OCI-LY7 (cell line): ENCODE measurements at regions not wholly inside any gene's neighbourhood (a gene's known extent, or its start where the extent isn't known, plus 50 kb on each side); places are given as distances from the start of the nearest gene placed in this dataset.

Experiments
- BruUV-seq: library from RNA; stranded (reverse); fragments of 400-500 nt; replicated peaks from 2 replicates; lab custom pipeline; 2021; lab: Mats Ljungman, UMichigan
- CTCF ChIA-PET: fragments of 300-600 bp; sonication (Branson Sonifier 250); formaldehyde crosslinking; loops from one replicate; lab custom pipeline; 2022; ENCODE audit warnings: antibody characterized with exemption; ENCODE audit not compliant: unreplicated experiment; lab: Charles Lee
- POLR2A ChIA-PET: fragments of 300-600 bp; sonication (Branson Sonifier 250); formaldehyde crosslinking; loops from one replicate; lab custom pipeline; 2022; ENCODE audit warnings: antibody characterized with exemption; lab: Charles Lee
- DNase-seq: peaks from one replicate; pipeline ENCODE4 v3.0.0-alpha.2; 2015; ENCODE audit warnings: low spot score
- H2AFZ ChIP-seq: fragments of 200-600 bp; sonication (generic), shearing (Covaris generic); 2 replicates; pipeline ENCODE4 v1.6.1; 2014; ENCODE audit warnings: mild to moderate bottlenecking, antibody characterized with exemption, low read length, moderate library complexity
- H3K27ac ChIP-seq: fragments of 200-600 bp; sonication (generic); 2 replicates; pipeline ENCODE4 v1.5.1; 2014; ENCODE audit warnings: mixed run types, low read depth, mild to moderate bottlenecking, moderate library complexity, low read length, inconsistent platforms; ENCODE audit not compliant: poor library complexity, severe bottlenecking
- H3K36me3 ChIP-seq: fragments of 200-600 bp; sonication (generic); 2 replicates; pipeline ENCODE4 v1.6.1; 2014; ENCODE audit warnings: mild to moderate bottlenecking, antibody characterized with exemption, low read length, moderate library complexity, mixed read lengths; ENCODE audit not compliant: insufficient read depth
- H3K4me1 ChIP-seq: fragments of 200-600 bp; sonication (generic); 2 replicates; pipeline ENCODE4 v1.5.1; 2014; ENCODE audit warnings: mild to moderate bottlenecking, low read length; ENCODE audit not compliant: insufficient read depth, poor library complexity, severe bottlenecking
- H3K4me2 ChIP-seq: fragments of 200-600 bp; sonication (generic); 2 replicates; pipeline ENCODE4 v1.6.1; 2014; ENCODE audit warnings: mild to moderate bottlenecking, low read length
- H3K4me3 ChIP-seq: fragments of 200-600 bp; sonication (generic); 2 replicates; pipeline ENCODE4 v1.5.1; 2014; ENCODE audit warnings: mild to moderate bottlenecking, low read depth, low read length; ENCODE audit not compliant: poor library complexity, severe bottlenecking
- H3K79me2 ChIP-seq: fragments of 200-600 bp; sonication (generic); 2 replicates; pipeline ENCODE4 v1.6.1; 2016; ENCODE audit warnings: low read depth, mild to moderate bottlenecking, low read length, moderate library complexity, mixed read lengths; ENCODE audit not compliant: insufficient read depth
- H3K9me2 ChIP-seq: fragments of 200-600 bp; sonication (generic); 2 replicates; pipeline ENCODE4 v1.6.1; 2016; ENCODE audit warnings: mild to moderate bottlenecking, low read length, mixed read lengths; ENCODE audit not compliant: insufficient read depth
- H3K9me3 ChIP-seq: fragments of 200-600 bp; sonication (generic); 2 replicates; pipeline ENCODE4 v1.6.1; 2014; ENCODE audit warnings: mild to moderate bottlenecking, mixed run types, low read length, mixed read lengths
- H4K20me1 ChIP-seq: fragments of 200-600 bp; sonication (generic); 2 replicates; pipeline ENCODE4 v1.6.1; 2014; ENCODE audit warnings: mild to moderate bottlenecking, antibody characterized with exemption, low read length, moderate library complexity, mixed read lengths; ENCODE audit not compliant: insufficient read depth
- EZH2phosphoT487 ChIP-seq: fragments of 200-600 bp; sonication (generic); IDR thresholded peaks from 2 replicates; pipeline ENCODE4 v1.6.1; 2018; ENCODE audit warnings: low read depth, borderline replicate concordance, mild to moderate bottlenecking, mixed run types, antibody characterized with exemption, low read length, moderate library complexity, mixed read lengths
- intact Hi-C: fragments of 100-400 bp; cut with micrococcal nuclease; formaldehyde crosslinking; loops from one replicate; pipeline ENCODE4 v1.10.0; 2022; ENCODE audit not compliant: unreplicated experiment
- TF ChIP-seq, protein P1 (sequence below): fragments of 200-600 bp; sonication (generic); conservative IDR thresholded peaks from 2 replicates; pipeline ENCODE4 v1.5.1; 2014; ENCODE audit warnings: mild to moderate bottlenecking, antibody characterized with exemption, low read length, moderate library complexity, mixed read lengths

DNA sequence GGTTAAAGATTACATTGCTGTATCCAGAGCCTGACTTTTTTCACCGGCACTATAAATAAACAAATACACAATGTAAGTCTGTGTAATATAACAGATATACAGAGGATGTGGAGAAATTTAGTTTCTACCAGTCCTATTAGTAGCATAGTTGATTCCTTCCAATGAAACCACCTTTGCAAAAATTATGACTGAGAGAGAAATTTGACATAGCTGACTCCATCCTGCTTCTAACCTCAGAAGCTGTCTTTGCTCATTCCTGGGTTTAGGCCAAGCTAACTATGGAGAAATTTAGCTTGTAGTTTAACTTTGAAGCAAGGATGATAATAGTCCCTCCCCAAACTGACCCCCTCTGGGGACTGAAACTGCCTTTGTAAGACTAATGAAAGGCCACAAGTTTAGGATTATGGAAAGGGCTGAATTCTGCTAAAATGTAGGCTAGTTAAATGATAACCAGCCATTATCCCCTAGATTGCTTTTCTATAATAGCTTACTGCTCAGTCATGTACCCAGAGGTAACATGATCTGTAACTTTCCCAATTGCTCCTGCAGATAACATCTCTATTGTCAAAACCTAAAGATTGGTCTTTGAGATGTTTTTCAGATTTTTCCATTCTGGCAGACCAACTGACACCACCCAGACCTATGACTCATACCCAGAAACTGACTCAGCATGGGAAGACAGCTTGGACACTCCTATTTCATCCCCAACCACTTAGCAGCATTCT lies 172.8 kb upstream of the ARG1 start:
- no peak overlapping the region for H3K27ac ChIP-seq
- CTCF ChIA-PET = no interaction called here
- H3K9me2 ChIP-seq = no peaks in the 10 kb centered on the region
- POLR2A ChIA-PET = interaction anchor here (0.6 to 8.5 kb wide), 7 partner anchors 14 to 371 kb away, joined by 3 to 69 read pairs (median 4); no protein-coding TSS in a partner anchor
- TF ChIP-seq EZH2phosphoT487 = no peak
- TF ChIP-seq, protein P1, sequence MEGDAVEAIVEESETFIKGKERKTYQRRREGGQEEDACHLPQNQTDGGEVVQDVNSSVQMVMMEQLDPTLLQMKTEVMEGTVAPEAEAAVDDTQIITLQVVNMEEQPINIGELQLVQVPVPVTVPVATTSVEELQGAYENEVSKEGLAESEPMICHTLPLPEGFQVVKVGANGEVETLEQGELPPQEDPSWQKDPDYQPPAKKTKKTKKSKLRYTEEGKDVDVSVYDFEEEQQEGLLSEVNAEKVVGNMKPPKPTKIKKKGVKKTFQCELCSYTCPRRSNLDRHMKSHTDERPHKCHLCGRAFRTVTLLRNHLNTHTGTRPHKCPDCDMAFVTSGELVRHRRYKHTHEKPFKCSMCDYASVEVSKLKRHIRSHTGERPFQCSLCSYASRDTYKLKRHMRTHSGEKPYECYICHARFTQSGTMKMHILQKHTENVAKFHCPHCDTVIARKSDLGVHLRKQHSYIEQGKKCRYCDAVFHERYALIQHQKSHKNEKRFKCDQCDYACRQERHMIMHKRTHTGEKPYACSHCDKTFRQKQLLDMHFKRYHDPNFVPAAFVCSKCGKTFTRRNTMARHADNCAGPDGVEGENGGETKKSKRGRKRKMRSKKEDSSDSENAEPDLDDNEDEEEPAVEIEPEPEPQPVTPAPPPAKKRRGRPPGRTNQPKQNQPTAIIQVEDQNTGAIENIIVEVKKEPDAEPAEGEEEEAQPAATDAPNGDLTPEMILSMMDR = no peak
- H3K4me3 ChIP-seq = no peak overlapping the region
- intact Hi-C loops = no loop called here
- no peaks in the 10 kb centered on the region for H3K79me2 ChIP-seq
- H4K20me1 ChIP-seq = no peaks in the 10 kb centered on the region
- H3K9me3 ChIP-seq = peaks cover 19% of the 10 kb centered on the region; the same call in 1 of the 2 replicates
- H2AFZ ChIP-seq = no peak overlapping the region
- no peaks in the 10 kb centered on the region for H3K4me1 ChIP-seq
- H3K4me2 ChIP-seq = no peak overlapping the region
- BruUV-seq = no TSS peak
- DNase-seq = no peak
- H3K36me3 ChIP-seq = peaks cover 5% of the 10 kb centered on the region; the same call in 1 of the 2 replicates

DNA sequence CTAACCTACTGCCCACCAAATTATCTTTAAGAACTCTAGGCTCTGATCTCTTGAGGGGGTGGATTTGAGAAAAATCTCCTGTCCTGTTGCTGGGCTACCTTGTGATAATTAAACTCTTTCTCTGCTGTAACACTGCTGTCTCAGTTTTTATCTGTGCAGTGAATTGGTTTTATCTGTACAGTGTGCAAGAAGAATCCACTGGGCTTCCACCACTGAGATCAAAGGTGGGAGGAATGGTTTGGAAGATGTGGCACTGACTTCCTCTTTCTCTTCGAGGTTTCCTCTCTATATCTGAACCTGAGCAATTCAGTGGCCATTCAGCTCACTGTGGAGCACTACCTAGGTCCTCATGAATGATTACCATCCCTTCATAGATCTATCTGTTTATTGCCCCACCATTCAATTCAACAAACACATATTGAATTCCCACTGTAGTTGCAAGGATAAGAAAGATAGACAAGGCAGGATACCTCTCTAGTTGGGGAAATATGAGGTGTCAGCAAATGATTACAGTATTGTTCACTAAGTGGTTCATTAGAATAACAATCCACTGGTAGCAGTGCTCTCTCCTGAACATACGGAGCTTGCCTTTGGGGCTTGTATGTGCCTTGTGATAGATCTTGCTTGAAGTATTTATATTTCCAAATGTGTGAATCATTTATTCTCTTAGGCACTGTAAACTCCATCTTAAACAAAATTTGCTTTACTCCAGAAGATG lies 172.1 kb upstream of the ARG1 start:
- H3K79me2 ChIP-seq = no peaks in the 10 kb centered on the region
- H3K9me2 ChIP-seq = no peaks in the 10 kb centered on the region
- no peak for DNase-seq
- no peaks in the 10 kb centered on the region for H3K4me1 ChIP-seq
- 0 out of 2 replicates have a peak, but pooled peaks cover 5% of the 10 kb centered on the region for H3K36me3 ChIP-seq
- ChIA-PET CTCF (no interaction called here), POLR2A (interaction anchor here (0.6 to 8.5 kb wide), 4 partner anchors 15 to 370 kb away, joined by 3 to 69 read pairs (median 6); no protein-coding TSS in a partner anchor)
- H3K4me2 ChIP-seq = no peak overlapping the region
- H3K4me3 ChIP-seq = no peak overlapping the region
- no peaks in the 10 kb centered on the region for H4K20me1 ChIP-seq
- intact Hi-C loops = no loop called here
- no TSS peak for BruUV-seq
- no peak overlapping the region for H3K27ac ChIP-seq
- TF ChIP-seq, protein P1 = no peak
- no peak for TF ChIP-seq EZH2phosphoT487
- no peak overlapping the region for H2AFZ ChIP-seq
- H3K9me3 ChIP-seq = peaks cover 19% of the 10 kb centered on the region; the same call in 1 of the 2 replicates
